ENCODE measurements at regions not wholly inside any gene's neighbourhood (a gene's known extent, or its start where the extent isn't known, plus 50 kb on each side); places are given as distances from the start of the nearest gene placed in this dataset.

- no peak for TF ChIP-seq CTCF (IDR thresholded peaks at IDR 0.05)
- TF ChIP-seq POLR2A (IDR thresholded peaks at IDR 0.05): no peak
Observed at GRCh38 chr11:121369366-121369765, 76.8 kb downstream of the SC5D start.
